Central memory CD8-positive, alpha-beta T cell (primary cell): ENCODE measurements at regions not wholly inside any gene's neighbourhood (a gene's known extent, or its start where the extent isn't known, plus 50 kb on each side); places are given as distances from the start of the nearest gene placed in this dataset.
"Not testable (repeated sequence)": the region's sequence is repeated elsewhere in the genome, so short reads cannot be mapped to it uniquely, and the experiment has no call there.

Source experiments
- ATAC-seq: fragments of 150-1000 bp; cut with Tn5 transposase; replicated peaks from 2 replicates; pipeline ENCODE4 v1.10.0; 2022; ENCODE audit warnings: mild to moderate bottlenecking, moderate FRiP score, moderate number of reproducible peaks; ENCODE audit not compliant: poor library complexity, severe bottlenecking; ENCODE audit errors: extremely low read depth
- DNase-seq, 2 donors: peaks; one replicate each; pipeline ENCODE4 v3.0.0; 2021; ENCODE audit warnings: low spot score in 2 of 2
- H3K27ac Mint-ChIP-seq: one replicate; pipeline ENCODE4 v1.8.0; 2022; ENCODE audit warnings: low read depth, mild to moderate bottlenecking, moderate library complexity, mixed read lengths
- H3K27me3 Mint-ChIP-seq: one replicate; pipeline ENCODE4 v1.8.0; 2022; ENCODE audit warnings: mixed read lengths
- H3K36me3 Mint-ChIP-seq: one replicate; pipeline ENCODE4 v1.8.0; 2022; ENCODE audit warnings: mild to moderate bottlenecking, moderate library complexity, mixed read lengths; ENCODE audit not compliant: insufficient read depth
- H3K4me1 Mint-ChIP-seq: one replicate; pipeline ENCODE4 v1.8.0; 2022; ENCODE audit warnings: mixed read lengths
- H3K4me3 Mint-ChIP-seq: one replicate; pipeline ENCODE4 v1.8.0; 2022; ENCODE audit warnings: mild to moderate bottlenecking, moderate library complexity, mixed read lengths
- H3K9me3 Mint-ChIP-seq: one replicate; pipeline ENCODE4 v1.8.0; 2022; ENCODE audit warnings: mixed read lengths

DNA sequence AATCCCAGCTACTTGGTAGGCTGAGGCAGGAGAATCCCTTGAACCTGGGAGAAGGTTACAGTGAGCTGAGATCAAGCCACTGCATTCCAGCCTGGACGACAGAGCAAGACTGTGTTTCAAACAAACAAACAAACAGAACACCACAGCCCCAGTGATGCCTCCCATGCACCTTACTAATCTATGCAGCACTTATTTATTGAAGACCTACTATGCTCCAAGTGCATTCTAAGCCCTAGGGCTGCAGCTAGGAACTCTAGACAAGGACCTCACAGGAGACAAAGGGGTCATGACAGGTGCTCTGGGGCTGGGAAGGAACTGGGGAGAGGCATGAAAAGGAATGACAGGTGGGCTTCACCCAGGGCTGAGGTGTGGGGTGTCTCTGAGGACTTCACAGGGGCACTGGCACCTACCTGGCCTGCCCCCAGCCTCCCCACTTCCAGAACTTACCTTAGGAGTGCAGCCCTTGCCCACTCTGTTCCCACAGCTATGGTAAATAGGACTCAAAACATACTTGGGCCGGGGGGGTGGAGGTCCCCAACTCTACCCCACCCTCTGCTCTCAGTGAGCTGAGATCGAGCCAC lies 69.4 kb downstream of the C9orf50 start:
- H3K4me3 Mint-ChIP-seq: no peak overlapping the region
- H3K27me3 Mint-ChIP-seq: peaks cover 46% of the 10 kb centered on the region
- peaks cover 11% of the 10 kb centered on the region for H3K4me1 Mint-ChIP-seq
- no peaks in the 10 kb centered on the region for H3K9me3 Mint-ChIP-seq
- H3K27ac Mint-ChIP-seq: no peak overlapping the region
- DNase-seq (no peak), ATAC-seq (no peak)
- H3K36me3 Mint-ChIP-seq: no peaks in the 10 kb centered on the region

- not testable (repeated sequence) for H3K36me3 Mint-ChIP-seq, H3K27ac Mint-ChIP-seq, H3K9me3 Mint-ChIP-seq, ATAC-seq, DNase-seq
- Mint-ChIP-seq H3K27me3 (peaks cover 51% of the 10 kb centered on the region), H3K4me3 (peak overlapping the region; percentile 63), H3K4me1 (peaks cover 11% of the 10 kb centered on the region)
Observed at GRCh38 chr9:129550977-129551376, 69.9 kb downstream of the C9orf50 start.

DNA sequence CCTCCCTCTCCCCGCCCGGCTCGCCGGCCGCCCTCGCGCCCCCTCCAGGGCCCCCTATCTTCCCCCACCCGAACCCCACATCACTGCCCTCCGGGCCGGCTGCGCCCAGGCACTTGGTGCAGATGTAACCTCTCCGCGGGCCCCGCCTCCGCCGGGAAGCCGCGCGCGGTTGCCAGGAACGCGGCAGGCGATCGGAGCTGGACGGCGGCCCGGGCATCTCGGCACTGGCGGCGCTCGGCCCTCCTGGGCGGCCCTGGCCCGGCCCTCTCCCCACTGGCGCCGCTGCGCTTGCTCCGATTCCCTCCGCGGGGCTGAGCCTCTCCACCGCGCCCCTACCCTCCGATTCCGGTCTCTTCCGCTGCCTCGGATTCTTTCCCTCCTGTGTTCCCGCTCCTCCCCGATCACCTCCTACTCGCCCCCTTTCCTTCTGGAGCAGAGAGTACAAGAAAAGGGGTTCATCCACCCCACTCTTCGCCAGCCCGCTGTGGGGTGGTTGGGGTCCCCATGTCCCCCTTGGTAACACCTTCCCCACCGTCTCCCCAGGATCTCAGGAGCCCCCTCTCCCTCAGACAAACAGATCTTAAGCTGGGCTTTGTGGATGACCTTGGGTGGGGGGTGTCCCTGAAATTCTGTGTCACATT lies 70.6 kb downstream of the C9orf50 start:
- ATAC-seq (no peak), DNase-seq (no peak)
- H3K4me1 Mint-ChIP-seq: peaks cover 11% of the 10 kb centered on the region
- peaks cover 58% of the 10 kb centered on the region for H3K27me3 Mint-ChIP-seq
- H3K4me3 Mint-ChIP-seq: peak overlapping the region; percentile 63
- no peaks in the 10 kb centered on the region for H3K9me3 Mint-ChIP-seq
- H3K36me3 Mint-ChIP-seq: no peaks in the 10 kb centered on the region
- no peak overlapping the region for H3K27ac Mint-ChIP-seq

DNA sequence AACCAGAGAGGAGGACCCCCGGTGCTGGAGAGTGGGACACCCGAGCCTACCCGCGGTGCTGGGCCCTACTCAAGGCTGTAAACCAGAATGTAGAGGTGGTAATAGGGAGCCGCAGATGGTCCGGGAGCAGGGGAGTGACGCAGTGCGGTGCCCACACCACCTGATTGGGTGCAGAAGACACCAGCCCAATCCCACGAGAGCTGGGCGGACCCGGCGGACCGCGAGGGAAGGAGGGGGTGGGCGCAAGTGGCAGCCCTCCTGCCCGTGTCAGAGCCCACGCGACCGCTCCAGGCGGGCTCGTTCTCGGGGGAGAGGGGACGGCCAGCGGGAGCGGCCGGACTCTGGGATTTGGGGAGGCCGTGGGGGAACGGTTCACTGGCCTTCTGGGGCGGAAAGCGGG lies 71.2 kb downstream of the C9orf50 start:
- no peak for ATAC-seq
- Mint-ChIP-seq H3K27ac (no peak overlapping the region), H3K36me3 (no peaks in the 10 kb centered on the region), H3K9me3 (no peaks in the 10 kb centered on the region), H3K27me3 (peaks cover 64% of the 10 kb centered on the region), H3K4me3 (peak overlapping the region; percentile 70), H3K4me1 (peaks cover 11% of the 10 kb centered on the region)
- DNase-seq: no peak

GRCh38 chr9:129549139-129549538 lies 71.8 kb downstream of the C9orf50 start:
- Mint-ChIP-seq H3K4me3 (peak overlapping the region; percentile 70), H3K27me3 (peaks cover 64% of the 10 kb centered on the region), H3K36me3 (no peaks in the 10 kb centered on the region), H3K27ac (no peak overlapping the region), H3K4me1 (peaks cover 11% of the 10 kb centered on the region), H3K9me3 (no peaks in the 10 kb centered on the region)
- ATAC-seq (no peak), DNase-seq (no peak)

DNA sequence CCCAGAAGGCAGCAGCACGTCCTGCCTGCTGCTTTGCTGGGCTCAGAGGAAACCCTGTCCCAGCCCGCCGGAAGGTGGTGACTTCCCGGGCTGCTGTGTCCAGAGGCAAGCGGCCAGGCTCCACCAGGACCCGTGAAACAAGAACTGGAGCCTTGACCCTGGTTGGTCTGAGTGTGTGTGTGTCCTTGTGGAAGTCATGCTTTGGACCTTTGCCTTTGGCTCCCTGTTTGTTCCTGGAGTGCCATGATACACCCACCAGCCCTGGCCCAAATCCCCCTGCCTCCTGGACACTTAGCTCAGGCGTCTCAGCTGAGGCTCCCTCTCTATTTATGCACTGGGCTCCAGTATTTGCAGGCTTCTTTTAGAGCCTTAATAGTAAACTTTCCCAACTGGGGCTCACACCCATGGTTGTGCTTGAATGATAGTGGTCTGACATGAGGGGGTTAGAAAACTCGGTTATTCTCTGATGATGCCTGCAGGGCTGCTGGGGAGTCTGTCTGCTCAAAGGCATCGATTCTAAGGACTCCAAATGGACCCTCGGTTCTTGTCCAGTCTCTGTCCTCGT lies 72.2 kb downstream of the C9orf50 start:
- Mint-ChIP-seq H3K27ac (no peak overlapping the region), H3K4me3 (no peak overlapping the region), H3K27me3 (peaks cover 64% of the 10 kb centered on the region), H3K36me3 (no peaks in the 10 kb centered on the region), H3K4me1 (peaks cover 11% of the 10 kb centered on the region), H3K9me3 (no peaks in the 10 kb centered on the region)
- ATAC-seq (no peak), DNase-seq (no peak)

GRCh38 chr9:129547869-129548570 lies 72.9 kb downstream of the C9orf50 start:
- H3K36me3 Mint-ChIP-seq: no peaks in the 10 kb centered on the region
- peaks cover 11% of the 10 kb centered on the region for H3K4me1 Mint-ChIP-seq
- no peak overlapping the region for H3K27ac Mint-ChIP-seq
- H3K4me3 Mint-ChIP-seq: no peak overlapping the region
- no peaks in the 10 kb centered on the region for H3K9me3 Mint-ChIP-seq
- H3K27me3 Mint-ChIP-seq: peaks cover 64% of the 10 kb centered on the region
- DNase-seq: no peak
- no peak for ATAC-seq

DNA sequence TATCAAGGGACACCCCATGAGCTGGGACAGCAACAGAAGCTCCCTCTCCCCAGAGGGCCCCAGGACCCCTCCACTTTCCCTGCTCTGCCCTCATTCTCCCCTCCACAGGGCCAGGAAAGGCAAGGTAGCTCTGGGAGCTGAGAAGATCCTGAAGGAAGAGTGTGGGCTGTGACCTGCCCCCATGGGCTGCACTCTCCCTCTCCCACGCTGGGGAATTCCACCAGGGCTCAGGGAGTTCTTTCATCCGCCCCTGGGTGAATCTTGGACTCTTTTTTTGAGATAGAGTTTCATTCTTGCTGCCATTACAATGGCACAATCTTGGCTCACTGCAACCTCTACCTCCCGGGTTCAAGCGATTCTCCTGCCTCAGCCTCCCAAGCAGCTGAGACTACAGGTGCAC lies 73.8 kb downstream of the C9orf50 start:
- DNase-seq: no peak
- ATAC-seq: no peak
- no peaks in the 10 kb centered on the region for H3K36me3 Mint-ChIP-seq
- H3K27ac Mint-ChIP-seq: no peak overlapping the region
- no peaks in the 10 kb centered on the region for H3K9me3 Mint-ChIP-seq
- H3K4me1 Mint-ChIP-seq: peaks cover 11% of the 10 kb centered on the region
- peaks cover 64% of the 10 kb centered on the region for H3K27me3 Mint-ChIP-seq
- no peak overlapping the region for H3K4me3 Mint-ChIP-seq

DNA sequence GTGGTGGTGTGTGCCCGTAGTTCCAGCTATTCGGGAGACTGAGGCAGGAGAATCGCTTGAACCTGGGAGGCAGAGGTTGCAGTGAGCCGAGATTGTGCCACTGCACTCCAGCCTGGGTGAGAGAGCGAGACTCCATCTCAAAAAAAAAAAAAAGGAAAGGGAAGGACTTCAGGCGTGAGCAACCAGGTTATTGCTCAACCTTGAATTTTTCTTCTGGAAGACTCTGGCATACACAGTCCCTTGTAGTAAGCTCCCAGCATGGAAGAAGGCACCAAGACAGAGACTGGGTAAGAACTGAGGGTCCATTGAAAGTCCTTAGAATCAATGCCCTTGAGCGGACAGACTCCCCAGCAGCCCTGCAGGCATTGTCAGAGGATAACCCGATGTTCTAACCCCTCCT lies 75.0 kb downstream of the C9orf50 start:
- H3K9me3 Mint-ChIP-seq, DNase-seq, ATAC-seq, H3K36me3 Mint-ChIP-seq, H3K27ac Mint-ChIP-seq, H3K4me3 Mint-ChIP-seq: not testable (repeated sequence)
- H3K27me3 Mint-ChIP-seq: peaks cover 61% of the 10 kb centered on the region
- peaks cover 11% of the 10 kb centered on the region for H3K4me1 Mint-ChIP-seq

DNA sequence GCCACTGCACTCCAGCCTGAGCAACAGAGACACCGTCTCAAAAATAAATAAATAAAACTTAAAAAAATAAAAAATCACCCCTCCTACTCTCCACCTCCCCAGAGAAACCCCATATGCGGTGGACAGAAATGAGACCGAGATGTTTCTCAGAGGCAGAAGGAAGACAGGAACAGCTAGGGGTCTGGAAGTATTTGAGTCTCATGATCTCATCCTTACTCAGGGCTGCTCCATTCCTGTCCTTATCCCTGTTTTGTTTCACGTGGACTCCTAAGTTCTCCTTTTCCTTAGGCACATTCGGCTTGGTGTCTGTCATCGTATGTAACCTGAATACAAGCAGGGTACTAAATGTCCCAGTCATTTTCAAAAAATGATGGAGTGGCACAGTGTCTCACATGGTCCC lies 76.1 kb downstream of the C9orf50 start:
- H3K27me3 Mint-ChIP-seq: peaks cover 58% of the 10 kb centered on the region
- no peak overlapping the region for H3K27ac Mint-ChIP-seq
- DNase-seq (no peak), ATAC-seq (no peak)
- H3K36me3 Mint-ChIP-seq: no peaks in the 10 kb centered on the region
- no peak overlapping the region for H3K4me3 Mint-ChIP-seq
- peaks cover 6% of the 10 kb centered on the region for H3K4me1 Mint-ChIP-seq
- H3K9me3 Mint-ChIP-seq: no peaks in the 10 kb centered on the region

DNA sequence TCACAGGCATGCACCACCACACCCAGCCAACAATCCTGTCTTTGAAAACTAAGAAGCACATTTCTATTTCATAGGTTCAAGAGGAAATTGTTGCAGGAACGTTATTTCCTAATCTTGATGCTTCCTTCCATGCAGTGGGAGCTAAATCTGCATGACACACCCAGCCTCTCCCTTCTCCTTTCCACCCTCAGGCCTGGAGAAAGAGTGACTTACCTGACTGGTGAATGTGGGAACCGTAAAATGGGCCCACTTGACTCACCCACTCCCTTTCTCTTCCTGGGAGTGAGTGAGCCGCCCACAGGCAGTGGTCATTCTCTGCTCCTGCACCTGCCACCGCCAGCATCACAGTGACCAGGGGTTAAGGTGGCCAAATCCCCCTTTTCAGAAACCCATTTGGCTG lies 78.2 kb downstream of the C9orf50 start:
- ATAC-seq (no peak), DNase-seq (no peak)
- no peaks in the 10 kb centered on the region for H3K4me1 Mint-ChIP-seq
- peaks cover 6% of the 10 kb centered on the region for H3K9me3 Mint-ChIP-seq
- H3K27me3 Mint-ChIP-seq: peaks cover 42% of the 10 kb centered on the region
- H3K27ac Mint-ChIP-seq: no peak overlapping the region
- H3K4me3 Mint-ChIP-seq: no peak overlapping the region
- no peaks in the 10 kb centered on the region for H3K36me3 Mint-ChIP-seq

DNA sequence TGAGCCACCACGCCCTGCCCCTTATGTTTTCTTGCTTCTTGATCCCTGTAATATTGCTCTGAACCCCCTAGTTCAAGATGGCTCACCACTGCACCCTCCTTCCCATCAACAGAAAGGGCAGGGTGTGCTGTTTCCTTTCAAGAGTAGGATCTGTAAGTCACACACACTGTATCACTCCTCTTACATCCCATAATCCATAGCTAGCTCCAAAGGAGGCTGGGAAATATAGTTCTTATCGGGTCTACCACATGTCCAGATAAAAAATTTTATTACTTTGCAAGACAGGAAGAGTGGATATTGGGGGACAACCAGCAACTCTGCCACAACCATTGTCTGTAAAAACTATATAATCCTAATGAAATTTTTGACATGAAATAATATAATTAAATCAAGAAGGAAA lies 79.6 kb downstream of the C9orf50 start:
- peaks cover 6% of the 10 kb centered on the region for H3K9me3 Mint-ChIP-seq
- no peaks in the 10 kb centered on the region for H3K36me3 Mint-ChIP-seq
- no peak overlapping the region for H3K4me3 Mint-ChIP-seq
- H3K4me1 Mint-ChIP-seq: no peaks in the 10 kb centered on the region
- DNase-seq (no peak), ATAC-seq (no peak)
- peaks cover 31% of the 10 kb centered on the region for H3K27me3 Mint-ChIP-seq
- no peak overlapping the region for H3K27ac Mint-ChIP-seq

GRCh38 chr9:129539446-129539845 lies 81.5 kb downstream of the C9orf50 start:
- Mint-ChIP-seq H3K27ac (no peak overlapping the region), H3K36me3 (no peaks in the 10 kb centered on the region), H3K9me3 (peaks cover 6% of the 10 kb centered on the region), H3K4me3 (no peak overlapping the region), H3K27me3 (peaks cover 15% of the 10 kb centered on the region), H3K4me1 (no peaks in the 10 kb centered on the region)
- ATAC-seq: no peak
- DNase-seq: no peak
